Activated CD8-positive, alpha-beta T cell treated with anti-CD3 and anti-CD28 coated beads, Interleukin-2, amount 10 ng/mL, durations not matched to agents 7 days and 5 days (primary cell): ENCODE measurements at regions not wholly inside any gene's neighbourhood (a gene's known extent, or its start where the extent isn't known, plus 50 kb on each side); places are given as distances from the start of the nearest gene placed in this dataset.

Experiments used
- ATAC-seq: fragments of 150-1000 bp; cut with Tn5 transposase; one replicate; pipeline ENCODE4 v1.10.0; 2021; ENCODE audit warnings: moderate library complexity
- CTCF ChIA-PET: fragments of 350-600 bp; sonication (Branson Sonifier 250); formaldehyde crosslinking; loops from one replicate; lab custom pipeline; 2021; ENCODE audit warnings: antibody characterized with exemption; lab: Charles Lee
- POLR2A ChIA-PET: fragments of 350-600 bp; sonication (Branson Sonifier 250); formaldehyde crosslinking; loops from one replicate; lab custom pipeline; 2021; ENCODE audit warnings: antibody characterized with exemption; lab: Charles Lee
- DNase-seq: peaks from one replicate; pipeline ENCODE4 v3.0.0-alpha.2; 2020
- H3K27ac Mint-ChIP-seq: one replicate; pipeline ENCODE4 v1.8.0; 2021; ENCODE audit warnings: mild to moderate bottlenecking, mixed read lengths
- H3K27me3 Mint-ChIP-seq: one replicate; pipeline ENCODE4 v1.8.0; 2021; ENCODE audit warnings: low read depth, mixed read lengths
- H3K36me3 Mint-ChIP-seq: one replicate; pipeline ENCODE4 v1.8.0; 2021; ENCODE audit warnings: low read depth, mixed read lengths
- H3K4me1 Mint-ChIP-seq: one replicate; pipeline ENCODE4 v1.8.0; 2021; ENCODE audit warnings: low read depth, mixed read lengths
- H3K4me3 Mint-ChIP-seq: one replicate; pipeline ENCODE4 v1.8.0; 2021; ENCODE audit warnings: mild to moderate bottlenecking, mixed read lengths
- H3K9me3 Mint-ChIP-seq: one replicate; pipeline ENCODE4 v1.8.0; 2022; ENCODE audit warnings: mixed read lengths; ENCODE audit not compliant: insufficient read depth

GRCh38 chr20:51195419-51195901 is 172.6 kb upstream of the KCNG1 start:
- ATAC-seq, result no peak

GRCh38 chr20:51193066-51193772 is 170.3 kb upstream of the KCNG1 start:
- CTCF ChIA-PET, result no interaction called here
- H3K27ac Mint-ChIP-seq, result no peak overlapping the region
- no peaks in the 10 kb centered on the region for H3K9me3 Mint-ChIP-seq
- H3K27me3 Mint-ChIP-seq, result no peaks in the 10 kb centered on the region
- no peaks in the 10 kb centered on the region for H3K4me1 Mint-ChIP-seq
- DNase-seq (no peak), ATAC-seq (no peak)
- POLR2A ChIA-PET, result no interaction called here
- H3K4me3 Mint-ChIP-seq, result no peak overlapping the region
- no peaks in the 10 kb centered on the region for H3K36me3 Mint-ChIP-seq

More at GRCh38 chr20:51195419-51195901, 172.6 kb upstream of the KCNG1 start:
- DNase-seq, result no peak
- Mint-ChIP-seq H3K27me3 (no peaks in the 10 kb centered on the region), H3K9me3 (no peaks in the 10 kb centered on the region), H3K36me3 (no peaks in the 10 kb centered on the region), H3K27ac (no peak overlapping the region), H3K4me3 (no peak overlapping the region), H3K4me1 (no peaks in the 10 kb centered on the region)
- POLR2A ChIA-PET, result no interaction called here
- CTCF ChIA-PET, result no interaction called here

- no peak for DNase-seq
- Mint-ChIP-seq H3K9me3 (no peaks in the 10 kb centered on the region), H3K27me3 (peaks cover 9% of the 10 kb centered on the region), H3K36me3 (no peaks in the 10 kb centered on the region), H3K4me1 (no peaks in the 10 kb centered on the region), H3K4me3 (no peak overlapping the region), H3K27ac (no peak overlapping the region)
- POLR2A ChIA-PET, result no interaction called here
- ATAC-seq, result no peak
- CTCF ChIA-PET, result no interaction called here
Observed at GRCh38 chr20:51190783-51191180, 167.9 kb upstream of the KCNG1 start.

GRCh38 chr20:51189814-51190782 is 167.2 kb upstream of the KCNG1 start:
- no peaks in the 10 kb centered on the region for H3K36me3 Mint-ChIP-seq
- H3K9me3 Mint-ChIP-seq, result no peaks in the 10 kb centered on the region
- H3K27ac Mint-ChIP-seq, result no peak overlapping the region
- no peak for DNase-seq
- H3K27me3 Mint-ChIP-seq, result peaks cover 9% of the 10 kb centered on the region
- no peaks in the 10 kb centered on the region for H3K4me1 Mint-ChIP-seq
- ChIA-PET CTCF (interaction anchor here (1.2 kb wide), 1 partner anchor 31 kb away, joined by 3 read pairs; no protein-coding TSS in a partner anchor), POLR2A (no interaction called here)
- H3K4me3 Mint-ChIP-seq, result no peak overlapping the region
- ATAC-seq, result no peak

GRCh38 chr20:51188941-51189340 is 166.0 kb upstream of the KCNG1 start:
- POLR2A ChIA-PET, result no interaction called here
- no peak overlapping the region for H3K4me3 Mint-ChIP-seq
- H3K36me3 Mint-ChIP-seq, result no peaks in the 10 kb centered on the region
- H3K27ac Mint-ChIP-seq, result no peak overlapping the region
- H3K9me3 Mint-ChIP-seq, result no peaks in the 10 kb centered on the region
- CTCF ChIA-PET, result interaction anchor here (1.2 kb wide), 1 partner anchor 32 kb away, joined by 3 read pairs; no protein-coding TSS in a partner anchor
- H3K27me3 Mint-ChIP-seq, result peaks cover 9% of the 10 kb centered on the region
- DNase-seq (no peak), ATAC-seq (no peak)
- H3K4me1 Mint-ChIP-seq, result no peaks in the 10 kb centered on the region

- ChIA-PET POLR2A (no interaction called here), CTCF (no interaction called here)
- H3K27ac Mint-ChIP-seq, result no peak overlapping the region
- H3K36me3 Mint-ChIP-seq, result no peaks in the 10 kb centered on the region
- ATAC-seq (no peak), DNase-seq (no peak)
- no peak overlapping the region for H3K4me3 Mint-ChIP-seq
- no peaks in the 10 kb centered on the region for H3K4me1 Mint-ChIP-seq
- H3K27me3 Mint-ChIP-seq, result peaks cover 9% of the 10 kb centered on the region
- H3K9me3 Mint-ChIP-seq, result no peaks in the 10 kb centered on the region
Observed at GRCh38 chr20:51187261-51187660, 164.4 kb upstream of the KCNG1 start.

GRCh38 chr20:51185861-51186260 is 163.0 kb upstream of the KCNG1 start:
- no peaks in the 10 kb centered on the region for H3K9me3 Mint-ChIP-seq
- POLR2A ChIA-PET, result no interaction called here

GRCh38 chr20:51185277-51185676 is 162.4 kb upstream of the KCNG1 start:
- H3K4me3 Mint-ChIP-seq, result no peak overlapping the region
- H3K4me1 Mint-ChIP-seq, result no peaks in the 10 kb centered on the region
- no peaks in the 10 kb centered on the region for H3K36me3 Mint-ChIP-seq
- ATAC-seq (no peak), DNase-seq (no peak)
- no peak overlapping the region for H3K27ac Mint-ChIP-seq
- CTCF ChIA-PET, result no interaction called here
- H3K9me3 Mint-ChIP-seq, result no peaks in the 10 kb centered on the region
- H3K27me3 Mint-ChIP-seq, result peaks cover 12% of the 10 kb centered on the region
- POLR2A ChIA-PET, result no interaction called here

More at GRCh38 chr20:51185861-51186260, 163.0 kb upstream of the KCNG1 start:
- DNase-seq (no peak), ATAC-seq (no peak)
- no peaks in the 10 kb centered on the region for H3K4me1 Mint-ChIP-seq
- CTCF ChIA-PET, result no interaction called here
- no peak overlapping the region for H3K4me3 Mint-ChIP-seq
- H3K27ac Mint-ChIP-seq, result no peak overlapping the region
- H3K27me3 Mint-ChIP-seq, result peaks cover 10% of the 10 kb centered on the region
- no peaks in the 10 kb centered on the region for H3K36me3 Mint-ChIP-seq

- ChIA-PET CTCF (no interaction called here), POLR2A (no interaction called here)
- Mint-ChIP-seq H3K9me3 (no peaks in the 10 kb centered on the region), H3K4me3 (no peak overlapping the region), H3K4me1 (no peaks in the 10 kb centered on the region), H3K27me3 (peaks cover 17% of the 10 kb centered on the region), H3K27ac (no peak overlapping the region), H3K36me3 (no peaks in the 10 kb centered on the region)
- ATAC-seq (no peak), DNase-seq (no peak)
Observed at GRCh38 chr20:51184289-51184688, 161.4 kb upstream of the KCNG1 start.

GRCh38 chr20:51183451-51183850 is 160.5 kb upstream of the KCNG1 start:
- POLR2A ChIA-PET, result no interaction called here
- H3K27ac Mint-ChIP-seq, result no peak overlapping the region
- CTCF ChIA-PET, result no interaction called here

GRCh38 chr20:51182571-51182970 is 159.7 kb upstream of the KCNG1 start:
- POLR2A ChIA-PET, result no interaction called here
- DNase-seq, result no peak
- H3K27me3 Mint-ChIP-seq, result peaks cover 15% of the 10 kb centered on the region
- no peaks in the 10 kb centered on the region for H3K36me3 Mint-ChIP-seq
- no peaks in the 10 kb centered on the region for H3K9me3 Mint-ChIP-seq
- H3K4me1 Mint-ChIP-seq, result no peaks in the 10 kb centered on the region
- no peak overlapping the region for H3K4me3 Mint-ChIP-seq
- CTCF ChIA-PET, result no interaction called here
- no peak for ATAC-seq
- H3K27ac Mint-ChIP-seq, result no peak overlapping the region

More at GRCh38 chr20:51183451-51183850, 160.5 kb upstream of the KCNG1 start:
- ATAC-seq, result no peak
- Mint-ChIP-seq H3K27me3 (peaks cover 17% of the 10 kb centered on the region), H3K4me1 (no peaks in the 10 kb centered on the region), H3K9me3 (no peaks in the 10 kb centered on the region), H3K4me3 (no peak overlapping the region), H3K36me3 (no peaks in the 10 kb centered on the region)
- DNase-seq, result no peak

GRCh38 chr20:51178153-51178552 is 155.2 kb upstream of the KCNG1 start:
- ChIA-PET CTCF (no interaction called here), POLR2A (no interaction called here)
- no peak for ATAC-seq
- no peak overlapping the region for H3K4me3 Mint-ChIP-seq
- H3K27ac Mint-ChIP-seq, result no peak overlapping the region
- H3K9me3 Mint-ChIP-seq, result no peaks in the 10 kb centered on the region
- no peaks in the 10 kb centered on the region for H3K36me3 Mint-ChIP-seq
- no peak for DNase-seq
- H3K4me1 Mint-ChIP-seq, result no peaks in the 10 kb centered on the region
- H3K27me3 Mint-ChIP-seq, result peaks cover 16% of the 10 kb centered on the region
